GM21737 (cell line): ENCODE measurements at regions not wholly inside any gene's neighbourhood (a gene's known extent, or its start where the extent isn't known, plus 50 kb on each side); places are given as distances from the start of the nearest gene placed in this dataset.
"Not testable (repeated sequence)": the region's sequence is repeated elsewhere in the genome, so short reads cannot be mapped to it uniquely, and the experiment has no call there.

Experiments
- ATAC-seq: cut with Tn5 transposase; IDR thresholded peaks from one replicate; pipeline ENCODE4 v1.9.1; 2021; ENCODE audit warnings: mild to moderate bottlenecking, moderate library complexity; ENCODE audit not compliant: unreplicated experiment

- ATAC-seq, result no peak
Observed at GRCh38 chr18:29491907-29492306, 1315.0 kb upstream of the CDH2 start.

GRCh38 chr18:29488617-29489016 lies 1311.7 kb upstream of the CDH2 start:
- no peak for ATAC-seq

- no peak for ATAC-seq
Observed at GRCh38 chr18:29465526-29465925, 1288.6 kb upstream of the CDH2 start.

- ATAC-seq, result no peak
Observed at GRCh38 chr18:29459972-29460371, 1283.0 kb upstream of the CDH2 start.

GRCh38 chr18:29457316-29457889 lies 1280.5 kb upstream of the CDH2 start:
- ATAC-seq, result no peak

GRCh38 chr18:29449424-29449823 lies 1272.5 kb upstream of the CDH2 start:
- ATAC-seq, result no peak

GRCh38 chr18:29439398-29439797 lies 1262.5 kb upstream of the CDH2 start:
- ATAC-seq, result no peak

- ATAC-seq, result no peak
Observed at GRCh38 chr18:29436459-29436858, 1259.5 kb upstream of the CDH2 start.

GRCh38 chr18:29434650-29435049 lies 1257.7 kb upstream of the CDH2 start:
- ATAC-seq, result no peak

- no peak for ATAC-seq
Observed at GRCh38 chr18:29430416-29430815, 1253.5 kb upstream of the CDH2 start.

GRCh38 chr18:29418136-29418535 lies 1241.2 kb upstream of the CDH2 start:
- no peak for ATAC-seq

GRCh38 chr18:29406996-29407395 lies 1230.1 kb upstream of the CDH2 start:
- ATAC-seq, result no peak

- no peak for ATAC-seq
Observed at GRCh38 chr18:29397536-29397935, 1220.6 kb upstream of the CDH2 start.

- no peak for ATAC-seq
Observed at GRCh38 chr18:29383311-29384273, 1206.7 kb upstream of the CDH2 start.

GRCh38 chr18:29378651-29379136 lies 1201.8 kb upstream of the CDH2 start:
- ATAC-seq, result no peak

- no peak for ATAC-seq
Observed at GRCh38 chr18:29377346-29377745, 1200.4 kb upstream of the CDH2 start.

GRCh38 chr18:29373000-29373399 lies 1196.1 kb upstream of the CDH2 start:
- no peak for ATAC-seq

GRCh38 chr18:29361843-29362242 lies 1184.9 kb upstream of the CDH2 start:
- ATAC-seq, result no peak

GRCh38 chr18:29360659-29361058 lies 1183.7 kb upstream of the CDH2 start:
- not testable (repeated sequence) for ATAC-seq

GRCh38 chr18:29359222-29359621 lies 1182.3 kb upstream of the CDH2 start:
- not testable (repeated sequence) for ATAC-seq

- ATAC-seq, result no peak
Observed at GRCh38 chr18:29351171-29351570, 1174.2 kb upstream of the CDH2 start.

GRCh38 chr18:29328932-29329331 lies 1152.0 kb upstream of the CDH2 start:
- no peak for ATAC-seq
